ENCODE measurements at regions not wholly inside any gene's neighbourhood (a gene's known extent, or its start where the extent isn't known, plus 50 kb on each side); places are given as distances from the start of the nearest gene placed in this dataset.
"Not testable (repeated sequence)": the region's sequence is repeated elsewhere in the genome, so short reads cannot be mapped to it uniquely, and the experiment has no call there.

GRCh38 chr9:67550044-67550443 lies 308.7 kb upstream of the ANKRD20A1 start:
- H3K4me3 ChIP-seq (ENCODE audit: low read length in 2 of 2); H3K23ac ChIP-seq (ENCODE audit: low read depth, low read length, poor library complexity); H3K4me2 ChIP-seq (ENCODE audit: insufficient read depth, low read length, poor library complexity, severe bottlenecking); H2BK120ac ChIP-seq (ENCODE audit: low read depth, low read length); H2BK5ac ChIP-seq (ENCODE audit: low read length); H3K27me3 ChIP-seq (ENCODE audit: control insufficient read depth in 3 of 3, insufficient read depth in 3 of 3, low read depth in 1 of 3, low read length in 3 of 3); H4K8ac ChIP-seq (ENCODE audit: low read depth, low read length); H3K4me1 ChIP-seq (ENCODE audit: control insufficient read depth in 2 of 2, insufficient read depth in 1 of 2, low read depth in 1 of 2, low read length in 2 of 2); H3K14ac ChIP-seq (ENCODE audit: low read length); H3K36me3 ChIP-seq (replicated peaks in 1 of 2; ENCODE audit: control insufficient read depth in 2 of 2, insufficient read depth in 2 of 2, low read length in 2 of 2); H3K27ac ChIP-seq (replicated peaks; ENCODE audit: low read length); DNase-seq (ENCODE audit: low spot score); H2AK5ac ChIP-seq (ENCODE audit: low read depth, low read length); H3K9ac ChIP-seq (ENCODE audit: low read depth, low read length, poor library complexity); H2BK12ac ChIP-seq (ENCODE audit: low read length); H2AFZ ChIP-seq (ENCODE audit: low read length); H2BK15ac ChIP-seq (ENCODE audit: low read length); H3K4ac ChIP-seq (ENCODE audit: low read length); H3K9me3 ChIP-seq (replicated peaks in 1 of 2; ENCODE audit: control insufficient read depth in 2 of 2, insufficient read depth in 1 of 2, low read depth in 1 of 2, low read length in 2 of 2); H3K18ac ChIP-seq (ENCODE audit: low read length); H4K91ac ChIP-seq (ENCODE audit: low read depth, low read length, poor library complexity); H3K79me1 ChIP-seq (ENCODE audit: low read depth, low read length): not testable (repeated sequence)
- WGBS, 2 donors (ENCODE audit: extremely low coverage in 2 of 2, insufficient read length in 2 of 2, insufficient replicate concordance in 1 of 2) = no CpG with 5 or more reads among the region's 6 CpGs

- H3K4me3 ChIP-seq (ENCODE audit: low read length in 2 of 2); H3K27me3 ChIP-seq (ENCODE audit: control insufficient read depth in 3 of 3, insufficient read depth in 3 of 3, low read depth in 1 of 3, low read length in 3 of 3); H2BK120ac ChIP-seq (ENCODE audit: low read depth, low read length); H2AK5ac ChIP-seq (ENCODE audit: low read depth, low read length); H3K27ac ChIP-seq (replicated peaks; ENCODE audit: low read length); DNase-seq (ENCODE audit: low spot score); H4K91ac ChIP-seq (ENCODE audit: low read depth, low read length, poor library complexity); H2BK5ac ChIP-seq (ENCODE audit: low read length); H3K4ac ChIP-seq (ENCODE audit: low read length); H3K9me3 ChIP-seq (replicated peaks in 1 of 2; ENCODE audit: control insufficient read depth in 2 of 2, insufficient read depth in 1 of 2, low read depth in 1 of 2, low read length in 2 of 2); H2BK12ac ChIP-seq (ENCODE audit: low read length); H3K23ac ChIP-seq (ENCODE audit: low read depth, low read length, poor library complexity); H2AFZ ChIP-seq (ENCODE audit: low read length); H3K36me3 ChIP-seq (replicated peaks in 1 of 2; ENCODE audit: control insufficient read depth in 2 of 2, insufficient read depth in 2 of 2, low read length in 2 of 2); H3K4me2 ChIP-seq (ENCODE audit: insufficient read depth, low read length, poor library complexity, severe bottlenecking); H3K18ac ChIP-seq (ENCODE audit: low read length); H3K4me1 ChIP-seq (ENCODE audit: control insufficient read depth in 2 of 2, insufficient read depth in 1 of 2, low read depth in 1 of 2, low read length in 2 of 2); H3K14ac ChIP-seq (ENCODE audit: low read length); H2BK15ac ChIP-seq (ENCODE audit: low read length); H3K9ac ChIP-seq (ENCODE audit: low read depth, low read length, poor library complexity); H4K8ac ChIP-seq (ENCODE audit: low read depth, low read length); H3K79me1 ChIP-seq (ENCODE audit: low read depth, low read length): not testable (repeated sequence)
- no CpG with 5 or more reads among the region's 4 CpGs for WGBS, 2 donors (ENCODE audit: extremely low coverage in 2 of 2, insufficient read length in 2 of 2, insufficient replicate concordance in 1 of 2)
Measured at GRCh38 chr9:67529834-67530233, 328.9 kb upstream of the ANKRD20A1 start.

GRCh38 chr9:67516938-67517337 lies 341.8 kb upstream of the ANKRD20A1 start:
- not testable (repeated sequence) for H4K91ac ChIP-seq (ENCODE audit: low read depth, low read length, poor library complexity); H3K27ac ChIP-seq (replicated peaks; ENCODE audit: low read length); H2BK120ac ChIP-seq (ENCODE audit: low read depth, low read length); H3K4ac ChIP-seq (ENCODE audit: low read length); H3K4me1 ChIP-seq (ENCODE audit: control insufficient read depth in 2 of 2, insufficient read depth in 1 of 2, low read depth in 1 of 2, low read length in 2 of 2); H3K9me3 ChIP-seq (replicated peaks in 1 of 2; ENCODE audit: control insufficient read depth in 2 of 2, insufficient read depth in 1 of 2, low read depth in 1 of 2, low read length in 2 of 2); H3K4me3 ChIP-seq (ENCODE audit: low read length in 2 of 2); H3K79me1 ChIP-seq (ENCODE audit: low read depth, low read length); H3K27me3 ChIP-seq (ENCODE audit: control insufficient read depth in 3 of 3, insufficient read depth in 3 of 3, low read depth in 1 of 3, low read length in 3 of 3); H3K4me2 ChIP-seq (ENCODE audit: insufficient read depth, low read length, poor library complexity, severe bottlenecking); H2BK5ac ChIP-seq (ENCODE audit: low read length); H2AFZ ChIP-seq (ENCODE audit: low read length); H2BK12ac ChIP-seq (ENCODE audit: low read length); H3K23ac ChIP-seq (ENCODE audit: low read depth, low read length, poor library complexity); H4K8ac ChIP-seq (ENCODE audit: low read depth, low read length); DNase-seq (ENCODE audit: low spot score); H3K36me3 ChIP-seq (replicated peaks in 1 of 2; ENCODE audit: control insufficient read depth in 2 of 2, insufficient read depth in 2 of 2, low read length in 2 of 2); H3K18ac ChIP-seq (ENCODE audit: low read length); H2AK5ac ChIP-seq (ENCODE audit: low read depth, low read length); H2BK15ac ChIP-seq (ENCODE audit: low read length); H3K9ac ChIP-seq (ENCODE audit: low read depth, low read length, poor library complexity); H3K14ac ChIP-seq (ENCODE audit: low read length)
- WGBS, 2 donors (ENCODE audit: extremely low coverage in 2 of 2, insufficient read length in 2 of 2, insufficient replicate concordance in 1 of 2) = no CpG with 5 or more reads among the region's 5 CpGs

GRCh38 chr9:67514587-67514986 lies 344.1 kb upstream of the ANKRD20A1 start:
- H3K27me3 ChIP-seq (ENCODE audit: control insufficient read depth in 3 of 3, insufficient read depth in 3 of 3, low read depth in 1 of 3, low read length in 3 of 3); DNase-seq (ENCODE audit: low spot score); H4K91ac ChIP-seq (ENCODE audit: low read depth, low read length, poor library complexity); H3K4me1 ChIP-seq (ENCODE audit: control insufficient read depth in 2 of 2, insufficient read depth in 1 of 2, low read depth in 1 of 2, low read length in 2 of 2); H2AK5ac ChIP-seq (ENCODE audit: low read depth, low read length); H2BK5ac ChIP-seq (ENCODE audit: low read length); H3K9ac ChIP-seq (ENCODE audit: low read depth, low read length, poor library complexity); H3K9me3 ChIP-seq (replicated peaks in 1 of 2; ENCODE audit: control insufficient read depth in 2 of 2, insufficient read depth in 1 of 2, low read depth in 1 of 2, low read length in 2 of 2); H3K36me3 ChIP-seq (replicated peaks in 1 of 2; ENCODE audit: control insufficient read depth in 2 of 2, insufficient read depth in 2 of 2, low read length in 2 of 2); H3K79me1 ChIP-seq (ENCODE audit: low read depth, low read length); H3K27ac ChIP-seq (replicated peaks; ENCODE audit: low read length); H2BK12ac ChIP-seq (ENCODE audit: low read length); H2BK120ac ChIP-seq (ENCODE audit: low read depth, low read length); H3K4ac ChIP-seq (ENCODE audit: low read length); H3K14ac ChIP-seq (ENCODE audit: low read length); H2BK15ac ChIP-seq (ENCODE audit: low read length); H3K4me3 ChIP-seq (ENCODE audit: low read length in 2 of 2); H3K4me2 ChIP-seq (ENCODE audit: insufficient read depth, low read length, poor library complexity, severe bottlenecking); H3K18ac ChIP-seq (ENCODE audit: low read length); H3K23ac ChIP-seq (ENCODE audit: low read depth, low read length, poor library complexity); H2AFZ ChIP-seq (ENCODE audit: low read length); H4K8ac ChIP-seq (ENCODE audit: low read depth, low read length): not testable (repeated sequence)
- no CpG with 5 or more reads among the region's 10 CpGs for WGBS, 2 donors (ENCODE audit: extremely low coverage in 2 of 2, insufficient read length in 2 of 2, insufficient replicate concordance in 1 of 2)

Measured in neuronal stem cell (in vitro differentiated cells).